Caco-2 (cell line): ENCODE measurements at regions not wholly inside any gene's neighbourhood (a gene's known extent, or its start where the extent isn't known, plus 50 kb on each side); places are given as distances from the start of the nearest gene placed in this dataset.

Experiments used
- BruUV-seq: library from RNA; stranded (reverse); fragments of 400-500 nt; replicated peaks from 2 replicates; lab custom pipeline; 2021; lab: Mats Ljungman, UMichigan
- CTCF ChIA-PET: fragments of 300-600 bp; sonication (Branson Sonifier 250); formaldehyde crosslinking; loops from one replicate; lab custom pipeline; 2022; ENCODE audit warnings: antibody characterized with exemption; lab: Charles Lee
- POLR2A ChIA-PET: fragments of 300-600 bp; sonication (Branson Sonifier 250); formaldehyde crosslinking; loops from one replicate; lab custom pipeline; 2022; ENCODE audit warnings: antibody characterized with exemption; lab: Charles Lee
- DNase-seq, 2 experiments: peaks; one replicate each; pipeline versions ENCODE4 v3.0.0 to v3.0.0-alpha.2; 2020 to 2022
- H3K27me3 ChIP-seq: replicated peaks from 2 replicates; pipeline ENCODE4 v1.6.0; 2011; ENCODE audit warnings: low read length; ENCODE audit not compliant: control insufficient read depth, insufficient read depth
- H3K36me3 ChIP-seq: 2 replicates; pipeline ENCODE4 v1.5.1; 2011; ENCODE audit warnings: low read length; ENCODE audit not compliant: control insufficient read depth, insufficient read depth
- H3K4me1 ChIP-seq: fragments of 250-450 bp; sonication (Bioruptor Pico); 2 replicates; pipeline ENCODE4 v1.5.1; 2020; ENCODE audit warnings: mild to moderate bottlenecking
- H3K4me3 ChIP-seq: 2 replicates; pipeline ENCODE4 v1.5.1; 2011; ENCODE audit warnings: low read depth, mild to moderate bottlenecking, control low read depth, low read length
- H3K9me3 ChIP-seq: fragments of 250-450 bp; sonication (Bioruptor Pico); 2 replicates; pipeline ENCODE4 v1.5.1; 2020; ENCODE audit warnings: mild to moderate bottlenecking, moderate library complexity
- H3K27ac Mint-ChIP-seq: one replicate; pipeline ENCODE4 v1.8.0; 2022; ENCODE audit warnings: mixed read lengths; ENCODE audit not compliant: unreplicated experiment
- H3K27me3 Mint-ChIP-seq: one replicate; pipeline ENCODE4 v1.8.0; 2022; ENCODE audit warnings: mixed read lengths; ENCODE audit not compliant: insufficient read depth, unreplicated experiment
- H3K36me3 Mint-ChIP-seq: one replicate; pipeline ENCODE4 v1.8.0; 2022; ENCODE audit warnings: mild to moderate bottlenecking, mixed read lengths; ENCODE audit not compliant: insufficient read depth, unreplicated experiment
- H3K4me1 Mint-ChIP-seq: one replicate; pipeline ENCODE4 v1.8.0; 2022; ENCODE audit warnings: low read depth, mixed read lengths; ENCODE audit not compliant: unreplicated experiment
- H3K4me3 Mint-ChIP-seq: one replicate; pipeline ENCODE4 v1.8.0; 2022; ENCODE audit warnings: mild to moderate bottlenecking, moderate library complexity, mixed read lengths; ENCODE audit not compliant: unreplicated experiment
- H3K9me3 Mint-ChIP-seq: one replicate; pipeline ENCODE4 v1.8.0; 2022; ENCODE audit warnings: mixed read lengths; ENCODE audit not compliant: unreplicated experiment
- intact Hi-C: fragments of 100-400 bp; cut with micrococcal nuclease; formaldehyde crosslinking; loops from one replicate; pipeline ENCODE4 v1.10.0; 2022; ENCODE audit not compliant: unreplicated experiment
- TF ChIP-seq, protein P1 (sequence below), 2 experiments: fragments of 200-600 bp in 1 of 2; IDR thresholded peaks; 1 replicate in 1 of 2; 2 replicates in 1 of 2; pipeline versions ENCODE4 v1.5.1 to v1.8.0; 2011 to 2022; ENCODE audit warnings: antibody characterized with exemption in 1 of 2, control low read depth in 1 of 2, inconsistent platforms in 1 of 2, low read depth in 1 of 2, low read length in 1 of 2, mild to moderate bottlenecking in 1 of 2, moderate library complexity in 1 of 2; ENCODE audit not compliant: insufficient read depth in 1 of 2, severe bottlenecking in 1 of 2, unreplicated experiment in 1 of 2

DNA sequence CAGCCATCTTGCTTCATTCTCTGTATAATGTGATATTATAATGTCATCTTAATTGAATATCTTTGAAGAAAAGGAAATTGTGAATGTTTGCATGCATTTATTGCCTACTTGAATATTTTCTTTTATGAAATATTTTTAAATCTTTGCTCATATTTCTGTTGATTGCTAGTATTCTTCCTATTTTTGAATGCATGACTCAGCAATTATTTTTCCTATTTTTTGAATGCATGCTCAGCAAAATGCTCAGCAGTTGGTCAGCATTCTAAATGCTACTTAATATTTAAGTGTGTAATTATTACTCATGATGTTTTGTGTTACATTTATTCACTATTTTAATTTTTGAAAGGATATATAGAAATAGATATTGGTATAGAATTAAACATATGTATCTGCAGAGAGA lies 378.3 kb downstream of the CCER1 start:
- H3K9me3 Mint-ChIP-seq = no peaks in the 10 kb centered on the region
- TF ChIP-seq, protein P1, sequence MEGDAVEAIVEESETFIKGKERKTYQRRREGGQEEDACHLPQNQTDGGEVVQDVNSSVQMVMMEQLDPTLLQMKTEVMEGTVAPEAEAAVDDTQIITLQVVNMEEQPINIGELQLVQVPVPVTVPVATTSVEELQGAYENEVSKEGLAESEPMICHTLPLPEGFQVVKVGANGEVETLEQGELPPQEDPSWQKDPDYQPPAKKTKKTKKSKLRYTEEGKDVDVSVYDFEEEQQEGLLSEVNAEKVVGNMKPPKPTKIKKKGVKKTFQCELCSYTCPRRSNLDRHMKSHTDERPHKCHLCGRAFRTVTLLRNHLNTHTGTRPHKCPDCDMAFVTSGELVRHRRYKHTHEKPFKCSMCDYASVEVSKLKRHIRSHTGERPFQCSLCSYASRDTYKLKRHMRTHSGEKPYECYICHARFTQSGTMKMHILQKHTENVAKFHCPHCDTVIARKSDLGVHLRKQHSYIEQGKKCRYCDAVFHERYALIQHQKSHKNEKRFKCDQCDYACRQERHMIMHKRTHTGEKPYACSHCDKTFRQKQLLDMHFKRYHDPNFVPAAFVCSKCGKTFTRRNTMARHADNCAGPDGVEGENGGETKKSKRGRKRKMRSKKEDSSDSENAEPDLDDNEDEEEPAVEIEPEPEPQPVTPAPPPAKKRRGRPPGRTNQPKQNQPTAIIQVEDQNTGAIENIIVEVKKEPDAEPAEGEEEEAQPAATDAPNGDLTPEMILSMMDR (IDR thresholded peaks at IDR 0.05; ENCODE audit: insufficient read depth in 1 of 2, low read depth in 1 of 2, low read length in 1 of 2, severe bottlenecking in 1 of 2, unreplicated experiment in 1 of 2) = no peak
- DNase-seq = no peak
- intact Hi-C loops = no loop called here
- BruUV-seq = no TSS peak
- Histone ChIP-seq H3K9me3 (no peaks in the 10 kb centered on the region), H3K36me3 (no peaks in the 10 kb centered on the region), H3K4me3 (no peak overlapping the region), H3K4me1 (no peaks in the 10 kb centered on the region), H3K27me3 (no peaks in the 10 kb centered on the region)
- no peaks in the 10 kb centered on the region for H3K36me3 Mint-ChIP-seq
- peaks cover 4% of the 10 kb centered on the region for H3K27me3 Mint-ChIP-seq
- H3K4me1 Mint-ChIP-seq = no peaks in the 10 kb centered on the region
- H3K27ac Mint-ChIP-seq = no peak overlapping the region
- POLR2A ChIA-PET = no interaction called here
- H3K4me3 Mint-ChIP-seq = no peak overlapping the region
- CTCF ChIA-PET = no interaction called here

DNA sequence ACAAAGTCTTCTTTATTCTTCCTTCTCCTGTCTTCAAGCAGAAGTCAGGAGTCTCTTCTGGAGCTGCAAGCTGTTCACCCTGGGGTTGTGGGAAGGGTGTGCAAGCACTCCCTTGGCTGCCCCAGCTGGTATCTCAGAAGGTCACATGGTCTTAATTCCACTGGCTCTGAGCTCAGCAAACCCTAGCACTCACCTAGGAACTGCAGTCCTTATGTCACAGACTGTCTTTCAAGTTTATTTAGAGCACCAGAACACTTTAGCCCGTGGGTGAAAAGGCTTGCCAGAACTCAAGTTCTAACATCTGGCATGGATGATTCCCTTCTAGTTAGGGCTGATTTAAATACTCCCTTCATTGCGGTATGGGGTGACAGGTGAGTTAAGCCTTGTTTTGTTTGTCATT lies 379.0 kb downstream of the CCER1 start:
- Histone ChIP-seq H3K4me1 (no peaks in the 10 kb centered on the region), H3K27me3 (no peaks in the 10 kb centered on the region), H3K36me3 (no peaks in the 10 kb centered on the region), H3K9me3 (no peaks in the 10 kb centered on the region), H3K4me3 (no peak overlapping the region)
- H3K4me1 Mint-ChIP-seq = no peaks in the 10 kb centered on the region
- DNase-seq = no peak
- CTCF ChIA-PET = no interaction called here
- H3K9me3 Mint-ChIP-seq = no peaks in the 10 kb centered on the region
- no TSS peak for BruUV-seq
- no peak overlapping the region for H3K4me3 Mint-ChIP-seq
- no peak overlapping the region for H3K27ac Mint-ChIP-seq
- POLR2A ChIA-PET = no interaction called here
- TF ChIP-seq, protein P1 (IDR thresholded peaks at IDR 0.05; ENCODE audit: insufficient read depth in 1 of 2, low read depth in 1 of 2, low read length in 1 of 2, severe bottlenecking in 1 of 2, unreplicated experiment in 1 of 2) = no peak
- intact Hi-C loops = no loop called here
- H3K27me3 Mint-ChIP-seq = peaks cover 4% of the 10 kb centered on the region
- no peaks in the 10 kb centered on the region for H3K36me3 Mint-ChIP-seq

DNA sequence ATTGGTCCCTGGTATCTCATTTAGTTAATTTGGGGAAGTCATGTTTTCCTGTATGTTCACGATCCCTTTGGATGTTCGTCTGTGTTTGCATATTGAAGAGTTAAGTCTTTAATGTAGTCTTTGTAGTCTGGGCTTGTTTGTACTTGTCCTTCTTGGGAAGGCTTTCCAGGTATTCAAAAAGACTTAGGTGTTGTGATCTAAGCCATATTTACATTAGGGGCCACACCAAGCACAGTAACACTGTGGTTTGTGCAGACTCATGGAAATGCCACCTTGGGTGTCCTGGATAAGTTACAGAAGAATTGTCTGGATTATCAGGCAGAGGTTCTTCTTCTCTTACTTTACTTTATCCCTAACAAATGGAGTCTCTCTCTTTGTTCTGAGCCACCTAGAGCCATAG lies 380.3 kb downstream of the CCER1 start:
- intact Hi-C loops = no loop called here
- Histone ChIP-seq H3K4me3 (no peak overlapping the region), H3K36me3 (no peaks in the 10 kb centered on the region), H3K9me3 (no peaks in the 10 kb centered on the region), H3K4me1 (no peaks in the 10 kb centered on the region), H3K27me3 (no peaks in the 10 kb centered on the region)
- no peak overlapping the region for H3K4me3 Mint-ChIP-seq
- H3K4me1 Mint-ChIP-seq = no peaks in the 10 kb centered on the region
- TF ChIP-seq, protein P1 (IDR thresholded peaks at IDR 0.05; ENCODE audit: insufficient read depth in 1 of 2, low read depth in 1 of 2, low read length in 1 of 2, severe bottlenecking in 1 of 2, unreplicated experiment in 1 of 2) = no peak
- no TSS peak for BruUV-seq
- POLR2A ChIA-PET = no interaction called here
- no peaks in the 10 kb centered on the region for H3K36me3 Mint-ChIP-seq
- CTCF ChIA-PET = no interaction called here
- no peak overlapping the region for H3K27ac Mint-ChIP-seq
- DNase-seq = no peak
- H3K9me3 Mint-ChIP-seq = no peaks in the 10 kb centered on the region
- H3K27me3 Mint-ChIP-seq = peaks cover 4% of the 10 kb centered on the region
